Immature natural killer cell (primary cell): ENCODE measurements at regions not wholly inside any gene's neighbourhood (a gene's known extent, or its start where the extent isn't known, plus 50 kb on each side); places are given as distances from the start of the nearest gene placed in this dataset.
"Not testable (repeated sequence)": the region's sequence is repeated elsewhere in the genome, so short reads cannot be mapped to it uniquely, and the experiment has no call there.

Source experiments
- DNase-seq, 3 donors: peaks; one replicate each; pipeline ENCODE4 v3.0.0; 2022; ENCODE audit warnings: mixed read lengths in 1 of 3
- H3K27ac Mint-ChIP-seq, 6 donors: one replicate each; pipeline ENCODE4 v1.8.0; 2020; ENCODE audit warnings: mixed read lengths in 6 of 6, mild to moderate bottlenecking in 5 of 6, inconsistent platforms in 4 of 6, moderate library complexity in 3 of 6
- H3K27me3 Mint-ChIP-seq, 3 donors: one replicate each; pipeline ENCODE4 v1.8.0; 2020 to 2021; ENCODE audit warnings: low read depth in 3 of 3, mild to moderate bottlenecking in 3 of 3, mixed read lengths in 3 of 3, moderate library complexity in 3 of 3, inconsistent platforms in 1 of 3
- H3K36me3 Mint-ChIP-seq, 3 donors: one replicate each; pipeline ENCODE4 v1.8.0; 2020; ENCODE audit warnings: mixed read lengths in 3 of 3, inconsistent platforms in 2 of 3, mild to moderate bottlenecking in 2 of 3
- H3K4me1 Mint-ChIP-seq, 2 donors: one replicate each; pipeline ENCODE4 v1.8.0; 2020; ENCODE audit warnings: inconsistent platforms in 2 of 2, mild to moderate bottlenecking in 2 of 2, mixed read lengths in 2 of 2, moderate library complexity in 1 of 2
- H3K4me3 Mint-ChIP-seq, 5 donors: one replicate each; pipeline ENCODE4 v1.8.0; 2020; ENCODE audit warnings: mild to moderate bottlenecking in 5 of 5, mixed read lengths in 5 of 5, inconsistent platforms in 3 of 5, moderate library complexity in 3 of 5
- H3K9me3 Mint-ChIP-seq, 6 donors: one replicate each; pipeline ENCODE4 v1.8.0; 2020; ENCODE audit warnings: mild to moderate bottlenecking in 6 of 6, mixed read lengths in 6 of 6, inconsistent platforms in 4 of 6, moderate library complexity in 3 of 6

GRCh38 chr22:10526079-10526478 is 5001.9 kb upstream of the OR11H1 start:
- H3K27ac Mint-ChIP-seq, H3K36me3 Mint-ChIP-seq, H3K27me3 Mint-ChIP-seq, DNase-seq, H3K4me3 Mint-ChIP-seq, H3K4me1 Mint-ChIP-seq, H3K9me3 Mint-ChIP-seq: not testable (repeated sequence)

GRCh38 chr22:10531141-10531540 is 4996.9 kb upstream of the OR11H1 start:
- not testable (repeated sequence) for H3K9me3 Mint-ChIP-seq, H3K27me3 Mint-ChIP-seq, DNase-seq

GRCh38 chr22:10572531-10572930 is 4955.5 kb upstream of the OR11H1 start:
- H3K27me3 Mint-ChIP-seq, H3K9me3 Mint-ChIP-seq: not testable (repeated sequence)

More at GRCh38 chr22:10531141-10531540, 4996.9 kb upstream of the OR11H1 start:
- H3K27ac Mint-ChIP-seq, H3K4me3 Mint-ChIP-seq, H3K36me3 Mint-ChIP-seq, H3K4me1 Mint-ChIP-seq: not testable (repeated sequence)

GRCh38 chr22:10601071-10601470 is 4926.9 kb upstream of the OR11H1 start:
- H3K27me3 Mint-ChIP-seq, DNase-seq, H3K4me1 Mint-ChIP-seq, H3K27ac Mint-ChIP-seq, H3K4me3 Mint-ChIP-seq, H3K36me3 Mint-ChIP-seq, H3K9me3 Mint-ChIP-seq: not testable (repeated sequence)

More at GRCh38 chr22:10572531-10572930, 4955.5 kb upstream of the OR11H1 start:
- DNase-seq, H3K27ac Mint-ChIP-seq, H3K36me3 Mint-ChIP-seq, H3K4me1 Mint-ChIP-seq, H3K4me3 Mint-ChIP-seq: not testable (repeated sequence)

- not testable (repeated sequence) for DNase-seq
These were observed 4896.0 kb upstream of the OR11H1 start for GRCh38 chr22:10631961-10632360.

GRCh38 chr22:10635341-10635740 is 4892.7 kb upstream of the OR11H1 start:
- not testable (repeated sequence) for H3K36me3 Mint-ChIP-seq, DNase-seq, H3K9me3 Mint-ChIP-seq, H3K27ac Mint-ChIP-seq, H3K4me1 Mint-ChIP-seq, H3K27me3 Mint-ChIP-seq, H3K4me3 Mint-ChIP-seq

More at GRCh38 chr22:10631961-10632360, 4896.0 kb upstream of the OR11H1 start:
- not testable (repeated sequence) for H3K36me3 Mint-ChIP-seq, H3K9me3 Mint-ChIP-seq, H3K27ac Mint-ChIP-seq, H3K4me1 Mint-ChIP-seq, H3K4me3 Mint-ChIP-seq, H3K27me3 Mint-ChIP-seq

GRCh38 chr22:10662818-10663217 is 4865.2 kb upstream of the OR11H1 start:
- H3K9me3 Mint-ChIP-seq, result peaks cover 0 to 14% (median 9%) of the 10 kb centered on the region in 6 donors
- H3K27me3 Mint-ChIP-seq, H3K36me3 Mint-ChIP-seq, DNase-seq, H3K4me3 Mint-ChIP-seq, H3K4me1 Mint-ChIP-seq, H3K27ac Mint-ChIP-seq: not testable (repeated sequence)

- H3K27me3 Mint-ChIP-seq, H3K36me3 Mint-ChIP-seq, H3K4me3 Mint-ChIP-seq, H3K4me1 Mint-ChIP-seq, H3K27ac Mint-ChIP-seq, DNase-seq: not testable (repeated sequence)
- H3K9me3 Mint-ChIP-seq, result peaks cover 0 to 11% (median 0%) of the 10 kb centered on the region in 6 donors
These were observed 4854.9 kb upstream of the OR11H1 start for GRCh38 chr22:10673065-10673464.

GRCh38 chr22:10678720-10679119 is 4849.3 kb upstream of the OR11H1 start:
- not testable (repeated sequence) for DNase-seq, H3K27me3 Mint-ChIP-seq, H3K4me3 Mint-ChIP-seq, H3K27ac Mint-ChIP-seq, H3K4me1 Mint-ChIP-seq, H3K9me3 Mint-ChIP-seq, H3K36me3 Mint-ChIP-seq

GRCh38 chr22:10685436-10685835 is 4842.6 kb upstream of the OR11H1 start:
- H3K4me3 Mint-ChIP-seq, result not testable (repeated sequence)

GRCh38 chr22:10687256-10687655 is 4840.7 kb upstream of the OR11H1 start:
- H3K27me3 Mint-ChIP-seq, H3K4me3 Mint-ChIP-seq, H3K4me1 Mint-ChIP-seq, DNase-seq, H3K27ac Mint-ChIP-seq, H3K9me3 Mint-ChIP-seq, H3K36me3 Mint-ChIP-seq: not testable (repeated sequence)

More at GRCh38 chr22:10685436-10685835, 4842.6 kb upstream of the OR11H1 start:
- not testable (repeated sequence) for H3K27ac Mint-ChIP-seq, H3K9me3 Mint-ChIP-seq, DNase-seq, H3K27me3 Mint-ChIP-seq, H3K36me3 Mint-ChIP-seq, H3K4me1 Mint-ChIP-seq

- peaks cover 5 to 19% (median 17%) of the 10 kb centered on the region in 6 donors for H3K9me3 Mint-ChIP-seq
- H3K27ac Mint-ChIP-seq, H3K36me3 Mint-ChIP-seq, H3K4me1 Mint-ChIP-seq, DNase-seq, H3K4me3 Mint-ChIP-seq, H3K27me3 Mint-ChIP-seq: not testable (repeated sequence)
These were observed 4829.2 kb upstream of the OR11H1 start for GRCh38 chr22:10698836-10699235.

- H3K4me3 Mint-ChIP-seq, H3K27me3 Mint-ChIP-seq, H3K4me1 Mint-ChIP-seq, H3K27ac Mint-ChIP-seq, H3K36me3 Mint-ChIP-seq, DNase-seq: not testable (repeated sequence)
- H3K9me3 Mint-ChIP-seq, result peaks cover 5 to 19% (median 16%) of the 10 kb centered on the region in 6 donors
These were observed 4828.5 kb upstream of the OR11H1 start for GRCh38 chr22:10699301-10700097.

- not testable (repeated sequence) for DNase-seq, H3K4me1 Mint-ChIP-seq, H3K27ac Mint-ChIP-seq, H3K27me3 Mint-ChIP-seq, H3K4me3 Mint-ChIP-seq, H3K36me3 Mint-ChIP-seq
- H3K9me3 Mint-ChIP-seq, result peaks cover 8 to 25% (median 23%) of the 10 kb centered on the region in 6 donors
These were observed 4819.8 kb upstream of the OR11H1 start for GRCh38 chr22:10708175-10708574.

GRCh38 chr22:10710923-10711322 is 4817.1 kb upstream of the OR11H1 start:
- H3K9me3 Mint-ChIP-seq, result peaks cover 29 to 47% (median 44%) of the 10 kb centered on the region in 6 donors
- not testable (repeated sequence) for H3K27ac Mint-ChIP-seq, H3K4me3 Mint-ChIP-seq, H3K4me1 Mint-ChIP-seq, H3K36me3 Mint-ChIP-seq, H3K27me3 Mint-ChIP-seq, DNase-seq
